Uterus (tissue), 3 donors: ENCODE measurements at regions not wholly inside any gene's neighbourhood (a gene's known extent, or its start where the extent isn't known, plus 50 kb on each side); places are given as distances from the start of the nearest gene placed in this dataset.

Experiments used
- DNase-seq, 2 donors: peaks; one replicate each; pipeline ENCODE4 v3.0.0-alpha.2; 2019 to 2020
- H3K27ac ChIP-seq, 2 donors: fragments of 200-600 bp; sonication (generic); 1 replicate in 1 of 2; 2 replicates in 1 of 2; pipeline ENCODE4 v1.5.1; 2016 to 2018
- H3K27me3 ChIP-seq, 2 donors: fragments of 200-600 bp; sonication (generic); one replicate each; pipeline ENCODE4 v1.5.1; 2018 to 2019; ENCODE audit warnings: control low read depth in 1 of 2
- H3K36me3 ChIP-seq, 2 donors: fragments of 200-600 bp; sonication (generic); one replicate each; pipeline ENCODE4 v1.5.1; 2019; ENCODE audit warnings: control low read depth in 1 of 2
- H3K4me1 ChIP-seq, 2 donors: fragments of 200-600 bp; sonication (generic); one replicate each; pipeline ENCODE4 v1.5.1; 2018 to 2019; ENCODE audit warnings: control low read depth in 1 of 2
- H3K4me3 ChIP-seq, 2 donors: fragments of 200-600 bp; sonication (generic); 1 replicate in 1 of 2; 2 replicates in 1 of 2; pipeline ENCODE4 v1.5.1; 2018 to 2019; ENCODE audit warnings: mild to moderate bottlenecking in 1 of 2
- H3K9me3 ChIP-seq, 2 donors: fragments of 200-600 bp; sonication (generic); one replicate each; pipeline ENCODE4 v1.5.1; 2019; ENCODE audit warnings: control low read depth in 1 of 2
- CTCF ChIP-seq, 4 experiments: fragments of 200-600 bp in 2 of 4; fragments of 450-650 bp in 2 of 4; sonication (generic) in 2 of 4; IDR thresholded peaks; one replicate each; pipeline ENCODE4 v1.5.1; 2016 to 2019; ENCODE audit warnings: antibody characterized with exemption in 4 of 4, mild to moderate bottlenecking in 2 of 4, moderate library complexity in 1 of 4
- POLR2A ChIP-seq, 2 donors: fragments of 450-650 bp; IDR thresholded peaks; one replicate each; pipeline ENCODE4 v1.6.1; 2016; ENCODE audit warnings: antibody characterized with exemption in 2 of 2, mild to moderate bottlenecking in 1 of 2, moderate library complexity in 1 of 2
- intact Hi-C: fragments of 100-400 bp; cut with DNase I; formaldehyde crosslinking; loops from one replicate; pipeline ENCODE4 v1.15.1; 2023; ENCODE audit warnings: low total_unique reads
- donor health status: DM: yes; HTN: yes; CAD: no.

- Histone ChIP-seq H3K27me3 (no peaks in the 10 kb centered on the region), H3K27ac (no peak overlapping the region), H3K9me3 (no peaks in the 10 kb centered on the region), H3K4me3 (no peak overlapping the region), H3K4me1 (no peaks in the 10 kb centered on the region), H3K36me3 (no peaks in the 10 kb centered on the region)
- DNase-seq, result no peak
- no peak for TF ChIP-seq CTCF (IDR thresholded peaks at IDR 0.05)
- no peak for TF ChIP-seq POLR2A (IDR thresholded peaks at IDR 0.05)
- intact Hi-C loops, result no loop called here
These were observed 66.2 kb upstream of the SDK1 start for GRCh38 chr7:3234851-3235250.

- Histone ChIP-seq H3K27me3 (no peaks in the 10 kb centered on the region), H3K9me3 (no peaks in the 10 kb centered on the region), H3K27ac (no peak overlapping the region), H3K36me3 (no peaks in the 10 kb centered on the region), H3K4me1 (no peaks in the 10 kb centered on the region), H3K4me3 (no peak overlapping the region)
- TF ChIP-seq CTCF (IDR thresholded peaks at IDR 0.05) (no peak), POLR2A (IDR thresholded peaks at IDR 0.05) (no peak)
- DNase-seq, result no peak
- intact Hi-C loops, result no loop called here
These were observed 65.7 kb upstream of the SDK1 start for GRCh38 chr7:3235322-3235721.

- Histone ChIP-seq H3K4me3 (no peak overlapping the region), H3K27ac (no peak overlapping the region), H3K4me1 (no peaks in the 10 kb centered on the region), H3K27me3 (no peaks in the 10 kb centered on the region), H3K9me3 (no peaks in the 10 kb centered on the region), H3K36me3 (no peaks in the 10 kb centered on the region)
- TF ChIP-seq POLR2A (IDR thresholded peaks at IDR 0.05) (no peak), CTCF (IDR thresholded peaks at IDR 0.05) (no peak)
- intact Hi-C loops, result no loop called here
- no peak for DNase-seq
These were observed 64.8 kb upstream of the SDK1 start for GRCh38 chr7:3236268-3236667.

- Histone ChIP-seq H3K4me1 (no peaks in the 10 kb centered on the region), H3K27me3 (no peaks in the 10 kb centered on the region), H3K4me3 (no peak overlapping the region), H3K27ac (no peak overlapping the region), H3K36me3 (no peaks in the 10 kb centered on the region), H3K9me3 (no peaks in the 10 kb centered on the region)
- intact Hi-C loops, result no loop called here
- DNase-seq, result no peak
- TF ChIP-seq POLR2A (IDR thresholded peaks at IDR 0.05) (no peak), CTCF (IDR thresholded peaks at IDR 0.05) (no peak)
These were observed 62.4 kb upstream of the SDK1 start for GRCh38 chr7:3238525-3239210.

GRCh38 chr7:3239291-3239691 is 61.8 kb upstream of the SDK1 start:
- TF ChIP-seq CTCF (IDR thresholded peaks at IDR 0.05), result no peak
- no peak for TF ChIP-seq POLR2A (IDR thresholded peaks at IDR 0.05)
- intact Hi-C loops, result no loop called here
- no peaks in the 10 kb centered on the region for H3K9me3 ChIP-seq
- DNase-seq, result no peak
- no peak overlapping the region for H3K4me3 ChIP-seq
- no peaks in the 10 kb centered on the region for H3K36me3 ChIP-seq
- H3K4me1 ChIP-seq, result no peaks in the 10 kb centered on the region
- no peaks in the 10 kb centered on the region for H3K27me3 ChIP-seq
- no peak overlapping the region for H3K27ac ChIP-seq
